IMR-90 (cell line): ENCODE measurements at regions not wholly inside any gene's neighbourhood (a gene's known extent, or its start where the extent isn't known, plus 50 kb on each side); places are given as distances from the start of the nearest gene placed in this dataset.

Source experiments
- ATAC-seq: fragments of 200-7000 bp; cut with Tn5 transposase; 2 replicates; pipeline ENCODE4 v1.9.1; 2020; ENCODE audit warnings: low read depth, mild to moderate bottlenecking, moderate library complexity
- BruUV-seq: library from RNA; stranded (reverse); fragments of 400-500 nt; replicated peaks from 2 replicates; lab custom pipeline; 2021; lab: Mats Ljungman, UMichigan
- CTCF ChIA-PET: fragments of 300-600 bp; formaldehyde crosslinking; extraction: SDS; loops from one replicate; lab custom pipeline; 2021; ENCODE audit warnings: antibody characterized with exemption; lab: Yijun Ruan, JAX
- POLR2A ChIA-PET: fragments of 300-600 bp; sonication (Branson Sonifier 250); formaldehyde crosslinking; loops from one replicate; lab custom pipeline; 2022; ENCODE audit warnings: antibody characterized with exemption; ENCODE audit not compliant: unreplicated experiment; lab: Charles Lee
- DNase-seq: peaks from one replicate; pipeline ENCODE4 v3.0.0; 2013
- H2AFZ ChIP-seq: replicated peaks from 2 replicates; pipeline ENCODE3; 2013; ENCODE audit warnings: low read length, mild to moderate bottlenecking; ENCODE audit not compliant: poor library complexity
- H2AK5ac ChIP-seq: 2 replicates; pipeline ENCODE4 v1.6.1; 2013; ENCODE audit warnings: low read depth, low read length, inconsistent platforms
- H2AK9ac ChIP-seq: replicated peaks from 2 replicates; pipeline ENCODE3; 2013; ENCODE audit warnings: mild to moderate bottlenecking, low read depth, low read length, moderate library complexity; ENCODE audit not compliant: poor library complexity
- H2BK120ac ChIP-seq: 2 replicates; pipeline ENCODE4 v1.6.1; 2013; ENCODE audit warnings: low read depth, low read length, inconsistent platforms
- H2BK15ac ChIP-seq: 3 replicates; pipeline ENCODE4 v1.6.1; 2013; ENCODE audit warnings: low read depth, low read length, inconsistent platforms
- H2BK20ac ChIP-seq: 2 replicates; pipeline ENCODE4 v1.6.1; 2013; ENCODE audit warnings: low read depth, mild to moderate bottlenecking, inconsistent platforms, low read length, moderate library complexity
- H2BK5ac ChIP-seq: 2 replicates; pipeline ENCODE4 v1.6.1; 2013; ENCODE audit warnings: mild to moderate bottlenecking, low read depth, low read length, inconsistent platforms; ENCODE audit not compliant: poor library complexity, severe bottlenecking
- H3K14ac ChIP-seq: replicated peaks from 2 replicates; pipeline ENCODE4 v1.6.1; 2013; ENCODE audit warnings: low read depth, low read length, inconsistent platforms
- H3K18ac ChIP-seq: 2 replicates; pipeline ENCODE4 v1.6.1; 2013; ENCODE audit warnings: low read depth, low read length, control low read depth
- H3K23ac ChIP-seq: 2 replicates; pipeline ENCODE4 v1.6.1; 2013; ENCODE audit warnings: low read depth, low read length, inconsistent platforms
- H3K27ac ChIP-seq: 2 replicates; pipeline ENCODE4 v1.5.1; 2013; ENCODE audit warnings: mild to moderate bottlenecking, control low read depth, low read length; ENCODE audit not compliant: insufficient read depth
- H3K27me3 ChIP-seq: 2 replicates; pipeline ENCODE4 v1.6.1; 2013; ENCODE audit warnings: low read length; ENCODE audit not compliant: control insufficient read depth, insufficient read depth
- H3K36me3 ChIP-seq: 2 replicates; pipeline ENCODE4 v1.6.1; 2013; ENCODE audit warnings: low read length, mixed read lengths; ENCODE audit not compliant: control insufficient read depth, insufficient read depth
- H3K4ac ChIP-seq: 2 replicates; pipeline ENCODE4 v1.6.1; 2013; ENCODE audit warnings: low read depth, low read length, inconsistent platforms
- H3K4me1 ChIP-seq: 2 replicates; pipeline ENCODE4 v1.6.1; 2013; ENCODE audit warnings: low read length, mixed read lengths; ENCODE audit not compliant: control insufficient read depth, insufficient read depth
- H3K4me2 ChIP-seq: 2 replicates; pipeline ENCODE4 v1.6.1; 2013; ENCODE audit warnings: low read depth, mild to moderate bottlenecking, control low read depth, low read length, moderate library complexity
- H3K4me3 ChIP-seq: 2 replicates; pipeline ENCODE4 v1.5.1; 2013; ENCODE audit warnings: low read depth, mild to moderate bottlenecking, control low read depth, low read length, moderate library complexity; ENCODE audit not compliant: insufficient read depth
- H3K56ac ChIP-seq: 2 replicates; pipeline ENCODE4 v1.6.1; 2013; ENCODE audit warnings: low read length, inconsistent platforms; ENCODE audit not compliant: insufficient read depth; ENCODE audit errors: extremely low read depth
- H3K79me1 ChIP-seq, 2 experiments: 2 replicates each; pipeline ENCODE4 v1.6.1; 2013; ENCODE audit warnings: low read length in 2 of 2, inconsistent platforms in 1 of 2, low read depth in 1 of 2
- H3K9ac ChIP-seq: 2 replicates; pipeline ENCODE4 v1.6.1; 2013; ENCODE audit warnings: low read depth, low read length, control low read depth
- H3K9me1 ChIP-seq: 2 replicates; pipeline ENCODE4 v1.6.1; 2013; ENCODE audit warnings: low read length, inconsistent platforms; ENCODE audit not compliant: insufficient read depth
- H3K9me3 ChIP-seq: 2 replicates; pipeline ENCODE4 v1.6.1; 2013; ENCODE audit warnings: low read length; ENCODE audit not compliant: control insufficient read depth, insufficient read depth
- H4K20me1 ChIP-seq: 2 replicates; pipeline ENCODE4 v1.6.1; 2013; ENCODE audit warnings: low read length, inconsistent platforms; ENCODE audit not compliant: insufficient read depth
- H4K5ac ChIP-seq: 2 replicates; pipeline ENCODE4 v1.6.1; 2013; ENCODE audit warnings: mild to moderate bottlenecking, low read depth, low read length, control low read depth
- H4K8ac ChIP-seq, 2 experiments: 2 replicates each; pipeline ENCODE4 v1.6.1; 2013; ENCODE audit warnings: low read depth in 2 of 2, low read length in 2 of 2, control low read depth in 1 of 2, inconsistent platforms in 1 of 2
- H4K91ac ChIP-seq: 2 replicates; pipeline ENCODE4 v1.6.1; 2013; ENCODE audit warnings: low read depth, low read length, inconsistent platforms; ENCODE audit not compliant: insufficient read depth
- BHLHE40 ChIP-seq: fragments of 150-350 bp; IDR thresholded peaks from 2 replicates; pipeline ENCODE4 v1.6.1; 2016; ENCODE audit warnings: mild to moderate bottlenecking, low read depth, low read length
- CEBPB ChIP-seq: IDR thresholded peaks from 2 replicates; pipeline ENCODE4 v1.6.1; 2012; ENCODE audit warnings: low read depth, low read length, improper control_type of control experiment
- CHD1 ChIP-seq: IDR thresholded peaks from 2 replicates; pipeline ENCODE4 v1.6.1; 2012; ENCODE audit warnings: low read depth, low read length, improper control_type of control experiment
- FOS ChIP-seq: fragments of 150-350 bp; IDR thresholded peaks from 2 replicates; pipeline ENCODE4 v1.6.1; 2016; ENCODE audit warnings: low read depth, low read length
- MAFK ChIP-seq: IDR thresholded peaks from 2 replicates; pipeline ENCODE4 v1.6.1; 2012; ENCODE audit warnings: low read depth, low read length, improper control_type of control experiment
- MAZ ChIP-seq: IDR thresholded peaks from 2 replicates; pipeline ENCODE4 v1.6.1; 2012; ENCODE audit warnings: low read depth, mild to moderate bottlenecking, low read length, improper control_type of control experiment, moderate library complexity, borderline replicate concordance
- MXI1 ChIP-seq: IDR thresholded peaks from 2 replicates; pipeline ENCODE4 v1.6.1; 2012; ENCODE audit warnings: low read depth, mild to moderate bottlenecking, low read length, moderate library complexity, borderline replicate concordance
- NFE2L2 ChIP-seq: fragments of 150-350 bp; IDR thresholded peaks from 2 replicates; pipeline ENCODE4 v1.6.1; 2016; ENCODE audit warnings: low read depth, mild to moderate bottlenecking, low read length
- POLR2A ChIP-seq: IDR thresholded peaks from 2 replicates; pipeline ENCODE4 v1.6.1; 2012; ENCODE audit warnings: mild to moderate bottlenecking, low read depth, low read length
- RAD21 ChIP-seq: IDR thresholded peaks from 2 replicates; pipeline ENCODE4 v1.6.1; 2012; ENCODE audit warnings: low read length, improper control_type of control experiment
- RCOR1 ChIP-seq: IDR thresholded peaks from 2 replicates; pipeline ENCODE4 v1.6.1; 2012; ENCODE audit warnings: mild to moderate bottlenecking, low read length, improper control_type of control experiment; ENCODE audit not compliant: insufficient replicate concordance
- RFX5 ChIP-seq: IDR thresholded peaks from 2 replicates; pipeline ENCODE4 v1.8.0; 2012; ENCODE audit warnings: low read depth, mild to moderate bottlenecking, low read length, moderate library complexity
- SMC3 ChIP-seq: fragments of 150-350 bp; IDR thresholded peaks from 2 replicates; pipeline ENCODE4 v1.6.1; 2016; ENCODE audit warnings: low read depth, mild to moderate bottlenecking, antibody characterized with exemption, low read length, moderate library complexity
- WGBS, 2 experiments: methylation state at CpG; one replicate each; pipeline versions ENCODE4 v1.1.5 to v1.1.7; 2013; ENCODE audit warnings: missing lambda C conversion rate in 2 of 2; ENCODE audit not compliant: insufficient read length in 1 of 2; ENCODE audit errors: extremely low coverage in 2 of 2; 5-methylcytosine and 5-hydroxymethylcytosine counted together
- dilution Hi-C: fragments of 300-500 bp; cut with HindIII; formaldehyde crosslinking; loops from one replicate; pipeline ENCODE4 v1.14.3; 2018; ENCODE audit warnings: low sequenced_read_pairs; ENCODE audit not compliant: unreplicated experiment
- in situ Hi-C: fragments of 300-500 bp; cut with MboI; formaldehyde crosslinking; loops from 3 replicates; pipeline ENCODE4 v1.14.3; 2019; ENCODE audit warnings: low sequenced_read_pairs, inconsistent platforms, mixed read lengths
- intact Hi-C: fragments of 100-400 bp; cut with micrococcal nuclease; formaldehyde crosslinking; loops from 2 replicates; pipeline ENCODE4 v1.10.0; 2022
- TF ChIP-seq, protein P1 (sequence below): conservative IDR thresholded peaks from 2 replicates; pipeline ENCODE4 v1.5.1; 2012; ENCODE audit warnings: mild to moderate bottlenecking, low read depth, low read length, improper control_type of control experiment
- TF ChIP-seq, protein P2 (sequence below): fragments of 150-350 bp; IDR thresholded peaks from 2 replicates; pipeline ENCODE4 v1.6.1; 2016; ENCODE audit warnings: low read depth, mild to moderate bottlenecking, low read length, moderate library complexity, borderline replicate concordance
- TF ChIP-seq, protein P3 (sequence below): fragments of 150-350 bp; IDR thresholded peaks from 2 replicates; pipeline ENCODE4 v1.6.1; 2017; ENCODE audit warnings: mild to moderate bottlenecking, antibody characterized with exemption, low read length, low read depth

DNA sequence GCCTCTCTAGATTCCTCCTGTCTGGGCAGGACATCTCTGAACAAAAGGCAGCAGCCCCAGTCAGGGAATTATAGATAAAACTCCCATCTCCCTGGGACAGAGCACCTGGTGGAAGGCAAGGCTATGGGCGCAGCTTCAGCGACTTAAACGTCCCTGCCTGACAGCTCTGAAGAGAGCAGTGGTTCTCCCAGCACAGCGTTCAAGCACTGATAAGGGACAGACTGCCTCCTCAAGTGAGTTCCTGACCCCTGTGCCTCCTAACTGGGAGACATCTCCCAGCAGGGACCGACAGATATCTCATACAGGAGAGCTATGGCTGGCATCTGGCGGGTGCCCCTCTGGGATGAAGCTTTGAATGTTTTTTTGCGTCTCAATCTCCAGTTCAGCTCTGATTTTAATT lies 262.2 kb downstream of the PARM1 start:
- Histone ChIP-seq H2AK5ac (no peak overlapping the region), H2BK5ac (no peak overlapping the region), H3K9ac (no peak overlapping the region), H3K4me1 (no peaks in the 10 kb centered on the region), H3K9me3 (no peaks in the 10 kb centered on the region), H3K4me2 (no peak overlapping the region), H2AFZ (no peak overlapping the region), H3K56ac (no peak overlapping the region), H3K27ac (no peak overlapping the region), H2BK15ac (no peak overlapping the region), H3K4ac (no peak overlapping the region), H3K27me3 (no peaks in the 10 kb centered on the region), H3K23ac (no peak overlapping the region), H2AK9ac (no peak overlapping the region), H3K4me3 (no peak overlapping the region), H4K8ac (no peak overlapping the region), H3K36me3 (no peaks in the 10 kb centered on the region), H2BK20ac (no peak overlapping the region), H4K20me1 (no peaks in the 10 kb centered on the region), H3K14ac (no peak overlapping the region), H3K18ac (no peak overlapping the region), H2BK120ac (no peak overlapping the region), H3K79me1 (no peaks in the 10 kb centered on the region), H4K5ac (no peak overlapping the region), H4K91ac (no peak overlapping the region), H3K9me1 (no peaks in the 10 kb centered on the region)
- WGBS, 2 experiments, result 0% methylated on average over 1 of the region's 7 CpGs; no CpG with 5 or more reads in 1 of the 2 experiments
- intact Hi-C loops (no loop called here), dilution Hi-C loops (no loop called here), in situ Hi-C loops (no loop called here)
- TF ChIP-seq RAD21 (no peak), FOS (no peak), NFE2L2 (no peak), MXI1 (no peak), MAFK (no peak), RCOR1 (no peak), BHLHE40 (no peak), POLR2A (no peak), CEBPB (no peak), MAZ (no peak), RFX5 (no peak), CHD1 (no peak), SMC3 (no peak)
- TF ChIP-seq, protein P1, sequence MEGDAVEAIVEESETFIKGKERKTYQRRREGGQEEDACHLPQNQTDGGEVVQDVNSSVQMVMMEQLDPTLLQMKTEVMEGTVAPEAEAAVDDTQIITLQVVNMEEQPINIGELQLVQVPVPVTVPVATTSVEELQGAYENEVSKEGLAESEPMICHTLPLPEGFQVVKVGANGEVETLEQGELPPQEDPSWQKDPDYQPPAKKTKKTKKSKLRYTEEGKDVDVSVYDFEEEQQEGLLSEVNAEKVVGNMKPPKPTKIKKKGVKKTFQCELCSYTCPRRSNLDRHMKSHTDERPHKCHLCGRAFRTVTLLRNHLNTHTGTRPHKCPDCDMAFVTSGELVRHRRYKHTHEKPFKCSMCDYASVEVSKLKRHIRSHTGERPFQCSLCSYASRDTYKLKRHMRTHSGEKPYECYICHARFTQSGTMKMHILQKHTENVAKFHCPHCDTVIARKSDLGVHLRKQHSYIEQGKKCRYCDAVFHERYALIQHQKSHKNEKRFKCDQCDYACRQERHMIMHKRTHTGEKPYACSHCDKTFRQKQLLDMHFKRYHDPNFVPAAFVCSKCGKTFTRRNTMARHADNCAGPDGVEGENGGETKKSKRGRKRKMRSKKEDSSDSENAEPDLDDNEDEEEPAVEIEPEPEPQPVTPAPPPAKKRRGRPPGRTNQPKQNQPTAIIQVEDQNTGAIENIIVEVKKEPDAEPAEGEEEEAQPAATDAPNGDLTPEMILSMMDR, result no peak
- TF ChIP-seq, protein P2, sequence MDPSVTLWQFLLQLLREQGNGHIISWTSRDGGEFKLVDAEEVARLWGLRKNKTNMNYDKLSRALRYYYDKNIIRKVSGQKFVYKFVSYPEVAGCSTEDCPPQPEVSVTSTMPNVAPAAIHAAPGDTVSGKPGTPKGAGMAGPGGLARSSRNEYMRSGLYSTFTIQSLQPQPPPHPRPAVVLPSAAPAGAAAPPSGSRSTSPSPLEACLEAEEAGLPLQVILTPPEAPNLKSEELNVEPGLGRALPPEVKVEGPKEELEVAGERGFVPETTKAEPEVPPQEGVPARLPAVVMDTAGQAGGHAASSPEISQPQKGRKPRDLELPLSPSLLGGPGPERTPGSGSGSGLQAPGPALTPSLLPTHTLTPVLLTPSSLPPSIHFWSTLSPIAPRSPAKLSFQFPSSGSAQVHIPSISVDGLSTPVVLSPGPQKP, result no peak
- TF ChIP-seq, protein P3, sequence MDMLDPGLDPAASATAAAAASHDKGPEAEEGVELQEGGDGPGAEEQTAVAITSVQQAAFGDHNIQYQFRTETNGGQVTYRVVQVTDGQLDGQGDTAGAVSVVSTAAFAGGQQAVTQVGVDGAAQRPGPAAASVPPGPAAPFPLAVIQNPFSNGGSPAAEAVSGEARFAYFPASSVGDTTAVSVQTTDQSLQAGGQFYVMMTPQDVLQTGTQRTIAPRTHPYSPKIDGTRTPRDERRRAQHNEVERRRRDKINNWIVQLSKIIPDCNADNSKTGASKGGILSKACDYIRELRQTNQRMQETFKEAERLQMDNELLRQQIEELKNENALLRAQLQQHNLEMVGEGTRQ, result no peak
- no TSS peak for BruUV-seq
- DNase-seq (no peak), ATAC-seq (no peak)
- CTCF ChIA-PET, result no interaction called here
- POLR2A ChIA-PET, result no interaction called here
